H9 (cell line): ENCODE measurements at regions not wholly inside any gene's neighbourhood (a gene's known extent, or its start where the extent isn't known, plus 50 kb on each side); places are given as distances from the start of the nearest gene placed in this dataset.

ENCODE experiments used
- DNase-seq: peaks from one replicate; pipeline ENCODE4 v3.0.0-alpha.2; 2017
- H2AFZ ChIP-seq: one replicate; pipeline ENCODE4 v1.6.1; 2013; ENCODE audit warnings: mild to moderate bottlenecking, low read length, control low read depth, moderate library complexity
- H2AK5ac ChIP-seq: 2 replicates; pipeline ENCODE4 v1.6.1; 2013; ENCODE audit warnings: low read length, control low read depth, mixed read lengths; ENCODE audit not compliant: insufficient read length
- H2BK120ac ChIP-seq: one replicate; pipeline ENCODE4 v1.6.1; 2013; ENCODE audit warnings: low read depth, mild to moderate bottlenecking, low read length, control low read depth, inconsistent platforms; ENCODE audit not compliant: poor library complexity, severe bottlenecking
- H2BK12ac ChIP-seq: 2 replicates; pipeline ENCODE4 v1.6.1; 2013; ENCODE audit warnings: low read length, control low read depth, mixed read lengths, low read depth; ENCODE audit not compliant: insufficient read length
- H2BK15ac ChIP-seq: 2 replicates; pipeline ENCODE4 v1.6.1; 2013; ENCODE audit warnings: low read depth, low read length, control low read depth
- H2BK20ac ChIP-seq: one replicate; pipeline ENCODE4 v1.6.1; 2013; ENCODE audit warnings: low read depth, mild to moderate bottlenecking, low read length, control low read depth, inconsistent platforms; ENCODE audit not compliant: poor library complexity, severe bottlenecking
- H2BK5ac ChIP-seq: 2 replicates; pipeline ENCODE4 v1.6.1; 2013; ENCODE audit warnings: low read length, control low read depth, mixed read lengths; ENCODE audit not compliant: insufficient read length
- H3K14ac ChIP-seq: 2 replicates; pipeline ENCODE4 v1.6.1; 2013; ENCODE audit warnings: low read length, control low read depth; ENCODE audit not compliant: insufficient read depth
- H3K18ac ChIP-seq: 2 replicates; pipeline ENCODE4 v1.6.1; 2013; ENCODE audit warnings: low read depth, mild to moderate bottlenecking, mixed read lengths, low read length, control low read depth; ENCODE audit not compliant: insufficient read length
- H3K23ac ChIP-seq: 2 replicates; pipeline ENCODE4 v1.6.1; 2013; ENCODE audit warnings: low read length, control low read depth, mixed read lengths, low read depth; ENCODE audit not compliant: insufficient read length
- H3K23me2 ChIP-seq: 2 replicates; pipeline ENCODE4 v1.6.1; 2013; ENCODE audit warnings: low read depth, mild to moderate bottlenecking, mixed read lengths, low read length, control low read depth; ENCODE audit not compliant: insufficient read length, poor library complexity, severe bottlenecking
- H3K27ac ChIP-seq: 2 replicates; pipeline ENCODE4 v1.5.1; 2013; ENCODE audit warnings: low read length, control low read depth, mixed read lengths, low read depth; ENCODE audit not compliant: insufficient read length
- H3K27me3 ChIP-seq: 2 replicates; pipeline ENCODE4 v1.6.1; 2013; ENCODE audit warnings: low read length, control low read depth, inconsistent platforms; ENCODE audit not compliant: insufficient read depth
- H3K4ac ChIP-seq: 2 replicates; pipeline ENCODE4 v1.6.1; 2013; ENCODE audit warnings: low read depth, mild to moderate bottlenecking, control low read depth, inconsistent platforms, low read length, moderate library complexity
- H3K4me1 ChIP-seq: 2 replicates; pipeline ENCODE4 v1.6.1; 2013; ENCODE audit warnings: low read length, control low read depth, inconsistent platforms; ENCODE audit not compliant: insufficient read depth
- H3K4me2 ChIP-seq: 2 replicates; pipeline ENCODE4 v1.6.1; 2013; ENCODE audit warnings: low read length, control low read depth, mixed read lengths; ENCODE audit not compliant: insufficient read length, insufficient read depth
- H3K56ac ChIP-seq: 2 replicates; pipeline ENCODE4 v1.6.1; 2013; ENCODE audit warnings: low read depth, mild to moderate bottlenecking, mixed read lengths, low read length, control low read depth; ENCODE audit not compliant: insufficient read length
- H3K79me1 ChIP-seq: 2 replicates; pipeline ENCODE4 v1.6.1; 2013; ENCODE audit warnings: low read depth, mild to moderate bottlenecking, moderate library complexity, low read length, control low read depth, inconsistent platforms; ENCODE audit not compliant: insufficient read depth, poor library complexity, severe bottlenecking
- H3K79me2 ChIP-seq: 2 replicates; pipeline ENCODE4 v1.6.1; 2013; ENCODE audit warnings: low read length, control low read depth, inconsistent platforms; ENCODE audit not compliant: insufficient read depth
- H3K9ac ChIP-seq: 2 replicates; pipeline ENCODE4 v1.6.1; 2013; ENCODE audit warnings: low read length, control low read depth, mixed read lengths; ENCODE audit not compliant: insufficient read length; ENCODE audit errors: extremely low read depth
- H3K9me3 ChIP-seq: one replicate; pipeline ENCODE4 v1.6.1; 2013; ENCODE audit warnings: low read depth, low read length, inconsistent platforms; ENCODE audit not compliant: control insufficient read depth
- H3T11ph ChIP-seq: one replicate; pipeline ENCODE4 v1.6.1; 2013; ENCODE audit warnings: mild to moderate bottlenecking, low read length, control low read depth, inconsistent platforms
- H4K20me1 ChIP-seq: one replicate; pipeline ENCODE4 v1.6.1; 2013; ENCODE audit not compliant: control insufficient read depth, insufficient read length, insufficient read depth
- H4K5ac ChIP-seq: 2 replicates; pipeline ENCODE4 v1.6.1; 2013; ENCODE audit warnings: low read depth, mild to moderate bottlenecking, mixed read lengths, low read length, control low read depth; ENCODE audit not compliant: insufficient read length
- H4K8ac ChIP-seq: replicated peaks from 2 replicates; pipeline ENCODE4 v1.6.1; 2013; ENCODE audit warnings: low read length, control low read depth, mixed read lengths, low read depth; ENCODE audit not compliant: insufficient read length
- H4K91ac ChIP-seq: 2 replicates; pipeline ENCODE4 v1.6.1; 2013; ENCODE audit warnings: low read depth, mild to moderate bottlenecking, moderate library complexity, mixed read lengths, low read length, control low read depth; ENCODE audit not compliant: insufficient read length
- H3K27ac Mint-ChIP-seq, 3 experiments: 2 replicates in 2 of 3; 3 replicates in 1 of 3; pipeline ENCODE4 v1.8.0; 2020 to 2021; ENCODE audit warnings: mixed read lengths in 3 of 3, mild to moderate bottlenecking in 1 of 3, moderate library complexity in 1 of 3
- H3K27me3 Mint-ChIP-seq: 2 replicates; pipeline ENCODE4 v1.8.0; 2021; ENCODE audit warnings: low read depth, mild to moderate bottlenecking, moderate library complexity, mixed read lengths
- H3K36me3 Mint-ChIP-seq, 3 experiments: 2 replicates in 2 of 3; 3 replicates in 1 of 3; pipeline ENCODE4 v1.8.0; 2020 to 2021; ENCODE audit warnings: low read depth in 3 of 3, mixed read lengths in 3 of 3; ENCODE audit not compliant: insufficient read depth in 1 of 3
- H3K4me1 Mint-ChIP-seq, 2 experiments: 2 replicates each; pipeline ENCODE4 v1.8.0; 2020; ENCODE audit warnings: mixed read lengths in 2 of 2
- H3K4me3 Mint-ChIP-seq, 2 experiments: 2 replicates in 1 of 2; 3 replicates in 1 of 2; pipeline ENCODE4 v1.8.0; 2020 to 2021; ENCODE audit warnings: mild to moderate bottlenecking in 2 of 2, mixed read lengths in 2 of 2, moderate library complexity in 1 of 2
- H3K9me3 Mint-ChIP-seq, 2 experiments: 2 replicates in 1 of 2; 3 replicates in 1 of 2; pipeline ENCODE4 v1.8.0; 2020; ENCODE audit warnings: mild to moderate bottlenecking in 2 of 2, mixed read lengths in 2 of 2, moderate library complexity in 1 of 2
- WGBS: extraction: QIAGEN DNeasy Blood & Tissue Kit; methylation state at CpG from one replicate; pipeline ENCODE4 v1.1.7; 2013; ENCODE audit warnings: missing lambda C conversion rate, low lambda C conversion rate, mixed read lengths; ENCODE audit not compliant: insufficient read length; ENCODE audit errors: extremely low coverage; 5-methylcytosine and 5-hydroxymethylcytosine counted together
- TF ChIP-seq, protein P1 (sequence below): fragments of 200-600 bp; sonication (generic); conservative IDR thresholded peaks from 3 replicates; pipeline ENCODE4 v1.8.0; 2021; ENCODE audit warnings: antibody characterized with exemption, mild to moderate bottlenecking

DNA sequence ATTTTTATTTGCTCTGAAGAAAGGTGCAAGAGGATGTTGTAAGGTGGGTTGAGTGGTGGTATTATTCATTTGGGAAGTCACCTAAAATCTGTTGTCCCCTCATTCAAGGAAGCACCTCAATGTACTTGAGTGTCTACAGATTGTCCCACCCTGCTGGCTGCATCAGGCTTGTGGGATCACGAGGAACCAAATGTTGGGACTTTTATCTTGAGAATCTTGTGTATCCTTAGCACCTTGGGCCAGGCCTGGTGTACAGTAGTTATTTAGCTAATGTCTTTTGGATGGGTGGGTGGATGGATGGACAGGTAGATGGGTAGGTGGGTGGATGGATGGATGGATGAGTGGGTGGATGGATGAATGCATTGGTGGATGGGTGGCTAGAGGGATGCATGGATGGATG is 519.3 kb downstream of the BCL11B start:
- Histone ChIP-seq H2BK20ac (no peak overlapping the region), H3K4ac (no peak overlapping the region), H3K23ac (no peak overlapping the region), H3K14ac (no peak overlapping the region), H3K56ac (no peak overlapping the region), H4K20me1 (no peaks in the 10 kb centered on the region), H3K4me1 (peaks cover 4% of the 10 kb centered on the region; the same call in 1 of the 2 replicates), H2BK120ac (no peak overlapping the region), H3K79me2 (no peaks in the 10 kb centered on the region), H4K8ac (no peak overlapping the region), H3K9me3 (no peaks in the 10 kb centered on the region), H3K23me2 (no peaks in the 10 kb centered on the region), H2AFZ (no peak overlapping the region), H3K27me3 (no peaks in the 10 kb centered on the region; the same call in 1 of the 2 replicates), H3K79me1 (no peaks in the 10 kb centered on the region), H3K18ac (no peak overlapping the region), H2BK15ac (no peak overlapping the region), H2AK5ac (no peak overlapping the region), H3K9ac (no peak overlapping the region), H3K4me2 (no peak overlapping the region), H4K5ac (no peak overlapping the region), H3K27ac (no peak overlapping the region), H2BK12ac (no peak overlapping the region), H2BK5ac (no peak overlapping the region), H3T11ph (no peak overlapping the region), H4K91ac (no peak overlapping the region)
- Mint-ChIP-seq H3K36me3 (peaks cover 0 to 11% (median 0%) of the 10 kb centered on the region in 3 experiments; a peak in 3 of 7 replicates), H3K4me1 (peaks cover 12% of the 10 kb centered on the region in 2 experiments), H3K4me3 (no peak overlapping the region), H3K27me3 (peaks cover 3% of the 10 kb centered on the region), H3K9me3 (peaks cover 8 to 12% of the 10 kb centered on the region in 2 experiments; a peak in 4 of 5 replicates), H3K27ac (no peak overlapping the region)
- DNase-seq, result no peak
- no CpG with 5 or more reads among the region's 1 CpG for WGBS
- TF ChIP-seq, protein P1, sequence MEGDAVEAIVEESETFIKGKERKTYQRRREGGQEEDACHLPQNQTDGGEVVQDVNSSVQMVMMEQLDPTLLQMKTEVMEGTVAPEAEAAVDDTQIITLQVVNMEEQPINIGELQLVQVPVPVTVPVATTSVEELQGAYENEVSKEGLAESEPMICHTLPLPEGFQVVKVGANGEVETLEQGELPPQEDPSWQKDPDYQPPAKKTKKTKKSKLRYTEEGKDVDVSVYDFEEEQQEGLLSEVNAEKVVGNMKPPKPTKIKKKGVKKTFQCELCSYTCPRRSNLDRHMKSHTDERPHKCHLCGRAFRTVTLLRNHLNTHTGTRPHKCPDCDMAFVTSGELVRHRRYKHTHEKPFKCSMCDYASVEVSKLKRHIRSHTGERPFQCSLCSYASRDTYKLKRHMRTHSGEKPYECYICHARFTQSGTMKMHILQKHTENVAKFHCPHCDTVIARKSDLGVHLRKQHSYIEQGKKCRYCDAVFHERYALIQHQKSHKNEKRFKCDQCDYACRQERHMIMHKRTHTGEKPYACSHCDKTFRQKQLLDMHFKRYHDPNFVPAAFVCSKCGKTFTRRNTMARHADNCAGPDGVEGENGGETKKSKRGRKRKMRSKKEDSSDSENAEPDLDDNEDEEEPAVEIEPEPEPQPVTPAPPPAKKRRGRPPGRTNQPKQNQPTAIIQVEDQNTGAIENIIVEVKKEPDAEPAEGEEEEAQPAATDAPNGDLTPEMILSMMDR, result no peak
